ENCODE measurements at regions not wholly inside any gene's neighbourhood (a gene's known extent, or its start where the extent isn't known, plus 50 kb on each side); places are given as distances from the start of the nearest gene placed in this dataset.
"Not testable (repeated sequence)": the region's sequence is repeated elsewhere in the genome, so short reads cannot be mapped to it uniquely, and the experiment has no call there.

DNA sequence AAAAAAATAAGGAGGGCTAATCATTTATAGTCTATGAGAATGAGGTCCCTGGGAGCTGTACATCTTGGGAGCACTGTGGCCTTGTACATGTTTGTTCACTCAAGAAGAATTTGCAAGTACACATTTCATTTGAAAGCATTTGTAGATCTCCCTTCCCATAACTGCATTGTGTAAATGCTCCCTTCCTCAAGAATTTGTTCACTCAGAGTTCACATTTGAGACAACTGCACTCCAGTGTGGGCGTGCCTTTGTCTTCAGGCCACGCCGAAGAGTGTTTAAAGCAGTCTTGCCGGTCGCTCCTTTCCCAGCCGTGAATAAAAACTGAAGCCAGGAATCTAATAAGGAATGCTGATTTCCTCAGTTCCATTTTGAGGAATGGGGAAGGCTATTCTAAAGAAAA is 291.1 kb upstream of the LYZL1 start:
- Histone ChIP-seq H3K27ac (no peak overlapping the region), H3K36me3 (no peaks in the 10 kb centered on the region), H3K9me3 (no peaks in the 10 kb centered on the region), H3K4me3 (no peak overlapping the region), H3K27me3 (replicated peaks; ENCODE audit: insufficient read depth) (no peaks in the 10 kb centered on the region), H3K4me1 (replicated peaks) (no peaks in the 10 kb centered on the region)
- intact Hi-C loops (cut with DNase I): no loop called here
- DNase-seq (ENCODE audit: low spot score): peak; percentile 12
- TF ChIP-seq POLR2AphosphoS5 (IDR thresholded peaks at IDR 0.05): no peak
- no peak for TF ChIP-seq POLR2A (IDR thresholded peaks at IDR 0.05)
- TF ChIP-seq, protein P1, sequence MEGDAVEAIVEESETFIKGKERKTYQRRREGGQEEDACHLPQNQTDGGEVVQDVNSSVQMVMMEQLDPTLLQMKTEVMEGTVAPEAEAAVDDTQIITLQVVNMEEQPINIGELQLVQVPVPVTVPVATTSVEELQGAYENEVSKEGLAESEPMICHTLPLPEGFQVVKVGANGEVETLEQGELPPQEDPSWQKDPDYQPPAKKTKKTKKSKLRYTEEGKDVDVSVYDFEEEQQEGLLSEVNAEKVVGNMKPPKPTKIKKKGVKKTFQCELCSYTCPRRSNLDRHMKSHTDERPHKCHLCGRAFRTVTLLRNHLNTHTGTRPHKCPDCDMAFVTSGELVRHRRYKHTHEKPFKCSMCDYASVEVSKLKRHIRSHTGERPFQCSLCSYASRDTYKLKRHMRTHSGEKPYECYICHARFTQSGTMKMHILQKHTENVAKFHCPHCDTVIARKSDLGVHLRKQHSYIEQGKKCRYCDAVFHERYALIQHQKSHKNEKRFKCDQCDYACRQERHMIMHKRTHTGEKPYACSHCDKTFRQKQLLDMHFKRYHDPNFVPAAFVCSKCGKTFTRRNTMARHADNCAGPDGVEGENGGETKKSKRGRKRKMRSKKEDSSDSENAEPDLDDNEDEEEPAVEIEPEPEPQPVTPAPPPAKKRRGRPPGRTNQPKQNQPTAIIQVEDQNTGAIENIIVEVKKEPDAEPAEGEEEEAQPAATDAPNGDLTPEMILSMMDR (IDR thresholded peaks at IDR 0.05): no peak
- 51% methylated on average over 6 of the region's 6 CpGs for WGBS

DNA sequence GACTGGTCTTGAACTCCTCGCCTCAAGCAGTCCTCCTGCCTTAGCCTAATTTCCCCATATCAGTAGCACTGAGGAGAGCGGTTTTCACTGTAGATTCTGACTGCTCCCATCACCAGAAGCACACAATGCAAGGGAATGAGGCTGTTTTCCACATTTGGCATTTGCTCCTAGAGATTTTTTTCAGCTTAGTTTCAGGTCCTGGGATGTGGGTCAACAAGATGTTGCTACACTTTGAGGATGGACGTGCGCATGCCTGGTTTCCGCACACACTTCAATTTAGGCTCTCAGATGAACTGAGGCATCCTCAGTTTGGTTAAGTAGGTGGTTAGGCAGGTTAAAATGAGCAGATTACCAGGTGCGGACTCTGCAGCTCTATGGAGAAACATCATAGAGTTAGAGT is 287.1 kb upstream of the LYZL1 start:
- DNase-seq (ENCODE audit: low spot score): no peak
- intact Hi-C loops (cut with DNase I): no loop called here
- H3K36me3 ChIP-seq: no peaks in the 10 kb centered on the region
- no peaks in the 10 kb centered on the region for H3K27me3 ChIP-seq (replicated peaks; ENCODE audit: insufficient read depth)
- 96% methylated on average over 6 of the region's 6 CpGs for WGBS
- no peak overlapping the region for H3K27ac ChIP-seq
- no peaks in the 10 kb centered on the region for H3K4me1 ChIP-seq (replicated peaks)
- H3K4me3 ChIP-seq: no peak overlapping the region
- TF ChIP-seq, protein P1 (IDR thresholded peaks at IDR 0.05): no peak
- no peaks in the 10 kb centered on the region for H3K9me3 ChIP-seq

DNA sequence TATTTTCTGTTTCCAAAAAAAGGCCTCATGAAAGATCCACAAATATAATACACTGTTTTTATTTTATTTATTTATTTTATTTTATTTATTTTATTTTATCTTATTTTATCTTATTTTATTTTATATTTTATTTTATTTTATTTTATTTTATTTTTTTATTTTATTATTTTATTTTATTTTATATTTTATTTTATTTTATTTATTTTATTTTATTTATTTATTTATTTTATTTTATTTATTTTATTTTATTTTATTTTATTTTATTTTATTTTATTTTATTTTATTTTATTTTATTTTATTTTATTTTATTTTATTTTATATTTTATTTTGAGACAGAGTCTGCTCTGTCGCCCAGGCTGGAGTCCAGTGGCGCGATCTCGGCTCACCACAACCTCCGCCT is 285.9 kb upstream of the LYZL1 start:
- H3K9me3 ChIP-seq; H3K27me3 ChIP-seq (replicated peaks; ENCODE audit: insufficient read depth); H3K27ac ChIP-seq; H3K4me1 ChIP-seq (replicated peaks); H3K4me3 ChIP-seq; intact Hi-C loops (cut with DNase I); H3K36me3 ChIP-seq; DNase-seq (ENCODE audit: low spot score): not testable (repeated sequence)
- 98% methylated on average over 5 of the region's 5 CpGs for WGBS

DNA sequence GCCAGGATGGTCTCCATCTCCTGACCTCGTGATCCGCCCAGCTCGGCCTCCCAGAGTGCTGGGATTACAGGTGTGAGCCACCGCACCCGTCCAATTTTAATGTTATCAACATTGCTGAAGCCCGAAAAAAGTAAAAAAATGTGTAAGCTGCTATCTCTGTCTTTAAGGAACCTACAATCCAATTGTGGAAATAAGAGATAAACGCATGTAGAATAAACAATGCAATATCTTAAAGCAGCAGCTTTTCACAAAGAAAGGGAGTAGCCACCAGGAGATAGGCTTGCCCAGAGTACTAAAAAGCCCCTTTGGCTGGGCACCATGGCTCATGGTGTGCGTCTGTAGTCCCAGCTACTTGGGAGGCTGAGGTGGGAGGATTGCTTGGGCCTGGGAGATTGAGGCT is 282.9 kb upstream of the LYZL1 start:
- WGBS: 86% methylated on average over 8 of the region's 8 CpGs
- H3K9me3 ChIP-seq: no peaks in the 10 kb centered on the region
- no peaks in the 10 kb centered on the region for H3K4me1 ChIP-seq (replicated peaks)
- H3K36me3 ChIP-seq: no peaks in the 10 kb centered on the region
- intact Hi-C loops (cut with DNase I): no loop called here
- no peak for TF ChIP-seq POLR2A (IDR thresholded peaks at IDR 0.05)
- TF ChIP-seq, protein P1 (IDR thresholded peaks at IDR 0.05): no peak
- no peak for TF ChIP-seq POLR2AphosphoS5 (IDR thresholded peaks at IDR 0.05)
- no peak overlapping the region for H3K27ac ChIP-seq
- DNase-seq (ENCODE audit: low spot score): no peak
- H3K27me3 ChIP-seq (replicated peaks; ENCODE audit: insufficient read depth): no peaks in the 10 kb centered on the region
- H3K4me3 ChIP-seq: no peak overlapping the region

DNA sequence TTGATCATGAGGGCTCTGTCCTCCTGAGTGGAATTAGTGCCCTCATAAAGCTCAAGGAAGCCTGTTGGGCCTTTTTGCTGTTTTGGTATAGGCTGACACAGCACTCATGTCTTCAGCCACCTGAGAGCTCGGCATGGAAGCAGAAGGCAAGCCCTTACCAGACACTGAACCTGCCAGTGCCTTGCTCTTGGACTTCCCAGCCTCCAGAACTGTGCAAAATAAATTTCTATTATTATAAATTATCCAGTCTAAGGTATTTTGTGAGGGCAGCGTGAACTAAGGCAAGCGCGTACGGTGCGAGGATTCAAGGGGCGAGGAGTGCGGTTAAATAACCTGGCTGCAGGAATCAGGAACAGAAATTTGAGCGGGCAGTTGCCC is 281.5 kb upstream of the LYZL1 start:
- 98% methylated on average over 9 of the region's 9 CpGs for whole genome bisulfite sequencing
- Histone ChIP-seq H3K9me3 (no peaks in the 10 kb centered on the region), H3K4me1 (replicated peaks) (no peaks in the 10 kb centered on the region), H3K36me3 (no peaks in the 10 kb centered on the region), H3K27ac (no peak overlapping the region), H3K27me3 (replicated peaks; ENCODE audit: insufficient read depth) (no peaks in the 10 kb centered on the region), H3K4me3 (no peak overlapping the region)
- TF ChIP-seq POLR2AphosphoS5 (IDR thresholded peaks at IDR 0.05): no peak
- TF ChIP-seq, protein P1 (IDR thresholded peaks at IDR 0.05): no peak
- no peak for TF ChIP-seq POLR2A (IDR thresholded peaks at IDR 0.05)
- DNase-seq (ENCODE audit: low spot score): no peak
- intact Hi-C loops (cut with DNase I): no loop called here
